Endothelial cell of umbilical vein (primary cell): ENCODE measurements at regions not wholly inside any gene's neighbourhood (a gene's known extent, or its start where the extent isn't known, plus 50 kb on each side); places are given as distances from the start of the nearest gene placed in this dataset.

ENCODE experiments used
- POLR2A ChIP-seq: IDR thresholded peaks from 2 replicates; pipeline ENCODE4 v1.6.1; 2012; ENCODE audit warnings: low read depth, mild to moderate bottlenecking, control low read depth, low read length
- TF ChIP-seq, protein P1 (sequence below), 2 donors: IDR thresholded peaks; 1 replicate in 1 of 2; 2 replicates in 1 of 2; pipeline ENCODE4 v1.5.1; 2011; ENCODE audit warnings: low read length in 2 of 2, mild to moderate bottlenecking in 2 of 2, moderate library complexity in 2 of 2, control low read depth in 1 of 2, inconsistent platforms in 1 of 2, low read depth in 1 of 2; ENCODE audit not compliant: insufficient read depth in 1 of 2; ENCODE audit errors: extremely low read depth in 1 of 2
- TF ChIP-seq, protein P2 (sequence below): IDR thresholded peaks from 2 replicates; pipeline ENCODE4 v1.6.1; 2011; ENCODE audit not compliant: insufficient read depth, insufficient read length

DNA sequence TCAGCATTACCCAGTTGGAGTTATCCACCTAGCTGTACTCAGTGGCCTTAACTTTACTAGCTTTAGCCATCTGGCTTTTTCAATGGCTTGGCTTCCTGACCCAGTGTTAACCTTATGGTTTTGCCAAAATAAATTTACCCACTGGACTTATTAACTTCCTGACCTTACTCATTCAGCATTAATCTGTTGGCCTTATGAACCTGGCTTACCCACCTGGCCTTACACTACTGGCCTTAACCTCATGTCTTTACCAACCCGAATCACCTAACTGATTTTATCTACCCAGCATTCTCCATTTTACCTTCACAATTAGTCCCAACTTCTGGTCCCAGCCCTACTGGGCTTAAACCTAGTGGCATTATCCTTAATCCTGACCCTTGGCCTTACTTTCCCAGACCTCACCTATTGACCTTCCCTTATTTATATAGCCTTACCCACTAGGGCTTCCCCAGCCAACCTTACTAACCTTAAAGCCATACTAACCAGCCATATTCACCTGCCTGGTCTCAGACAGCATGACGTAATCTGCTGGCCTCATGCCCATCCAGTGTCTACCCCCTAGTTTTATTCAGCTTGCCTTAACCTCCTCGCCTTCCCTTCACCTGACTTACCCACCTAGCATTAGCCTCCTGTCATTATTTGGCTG is 100.0 kb downstream of the IL12A start:
- TF ChIP-seq POLR2A = no peak
- TF ChIP-seq, protein P1, sequence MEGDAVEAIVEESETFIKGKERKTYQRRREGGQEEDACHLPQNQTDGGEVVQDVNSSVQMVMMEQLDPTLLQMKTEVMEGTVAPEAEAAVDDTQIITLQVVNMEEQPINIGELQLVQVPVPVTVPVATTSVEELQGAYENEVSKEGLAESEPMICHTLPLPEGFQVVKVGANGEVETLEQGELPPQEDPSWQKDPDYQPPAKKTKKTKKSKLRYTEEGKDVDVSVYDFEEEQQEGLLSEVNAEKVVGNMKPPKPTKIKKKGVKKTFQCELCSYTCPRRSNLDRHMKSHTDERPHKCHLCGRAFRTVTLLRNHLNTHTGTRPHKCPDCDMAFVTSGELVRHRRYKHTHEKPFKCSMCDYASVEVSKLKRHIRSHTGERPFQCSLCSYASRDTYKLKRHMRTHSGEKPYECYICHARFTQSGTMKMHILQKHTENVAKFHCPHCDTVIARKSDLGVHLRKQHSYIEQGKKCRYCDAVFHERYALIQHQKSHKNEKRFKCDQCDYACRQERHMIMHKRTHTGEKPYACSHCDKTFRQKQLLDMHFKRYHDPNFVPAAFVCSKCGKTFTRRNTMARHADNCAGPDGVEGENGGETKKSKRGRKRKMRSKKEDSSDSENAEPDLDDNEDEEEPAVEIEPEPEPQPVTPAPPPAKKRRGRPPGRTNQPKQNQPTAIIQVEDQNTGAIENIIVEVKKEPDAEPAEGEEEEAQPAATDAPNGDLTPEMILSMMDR (IDR thresholded peaks at IDR 0.05; ENCODE audit: extremely low read depth in 1 of 2, insufficient read depth in 1 of 2, low read depth in 1 of 2, low read length in 2 of 2) = no peak
- TF ChIP-seq, protein P2, sequence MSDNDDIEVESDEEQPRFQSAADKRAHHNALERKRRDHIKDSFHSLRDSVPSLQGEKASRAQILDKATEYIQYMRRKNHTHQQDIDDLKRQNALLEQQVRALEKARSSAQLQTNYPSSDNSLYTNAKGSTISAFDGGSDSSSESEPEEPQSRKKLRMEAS = no peak
